Endothelial cell of umbilical vein (primary cell): ENCODE measurements at regions not wholly inside any gene's neighbourhood (a gene's known extent, or its start where the extent isn't known, plus 50 kb on each side); places are given as distances from the start of the nearest gene placed in this dataset.
"Not testable (repeated sequence)": the region's sequence is repeated elsewhere in the genome, so short reads cannot be mapped to it uniquely, and the experiment has no call there.

Experiments used
- BruUV-seq: library from RNA; stranded (reverse); fragments of 400-500 nt; replicated peaks from 2 replicates; lab custom pipeline; 2021; lab: Mats Ljungman, UMichigan
- CTCF ChIA-PET: fragments of 300-600, 350-600 bp; sonication (Branson Sonifier 250); formaldehyde crosslinking; loops from one replicate; lab custom pipeline; 2021; ENCODE audit warnings: antibody characterized with exemption, inconsistent platforms; lab: Charles Lee
- POLR2A ChIA-PET: fragments of 300-600, 350-600 bp; sonication (Branson Sonifier 250); formaldehyde crosslinking; loops from one replicate; lab custom pipeline; 2021; ENCODE audit warnings: antibody characterized with exemption, inconsistent platforms; lab: Charles Lee
- DNase-seq: peaks from one replicate; pipeline ENCODE4 v3.0.0-alpha.2; 2011; ENCODE audit warnings: low read depth, low spot score
- FAIRE-seq: peaks from 2 replicates; lab custom pipeline; 2011; peaks lifted over from hg19 to GRCh38; lab: Jason Lieb, UNC
- H2AFZ ChIP-seq: 2 replicates; pipeline ENCODE4 v1.6.0; 2012; ENCODE audit warnings: low read depth, low read length, control low read depth, inconsistent platforms
- H3K27ac ChIP-seq: 2 replicates; pipeline ENCODE4 v1.5.1; 2011; ENCODE audit warnings: low read depth, mild to moderate bottlenecking, control low read depth, low read length, moderate library complexity; ENCODE audit not compliant: insufficient read depth
- H3K27me3 ChIP-seq, 2 experiments: 2 replicates each; pipeline versions ENCODE4 v1.6.0 to v1.6.1; 2011; ENCODE audit warnings: low read length in 2 of 2, mixed read lengths in 1 of 2; ENCODE audit not compliant: control insufficient read depth in 2 of 2, insufficient read depth in 2 of 2
- H3K36me3 ChIP-seq, 2 experiments: 2 replicates in 1 of 2; 3 replicates in 1 of 2; pipeline ENCODE4 v1.5.1; 2011; ENCODE audit warnings: low read length in 2 of 2, mild to moderate bottlenecking in 1 of 2, moderate library complexity in 1 of 2; ENCODE audit not compliant: control insufficient read depth in 2 of 2, insufficient read depth in 2 of 2; ENCODE audit errors: extremely low read depth in 1 of 2
- H3K4me1 ChIP-seq: 3 replicates; pipeline ENCODE4 v1.5.1; 2011; ENCODE audit warnings: mild to moderate bottlenecking, low read length; ENCODE audit not compliant: control insufficient read depth, insufficient read depth; ENCODE audit errors: extremely low read depth
- H3K4me2 ChIP-seq: 2 replicates; pipeline ENCODE4 v1.6.1; 2011; ENCODE audit warnings: low read length, control low read depth, mixed read lengths; ENCODE audit not compliant: insufficient read depth
- H3K4me3 ChIP-seq, 3 experiments: fragments of 200-600 bp in 1 of 3; sonication (generic), shearing (Covaris generic) in 1 of 3; replicated peaks in 1 of 3; 2 replicates each; pipeline ENCODE4 v1.5.1; 2011 to 2016; ENCODE audit warnings: control low read depth in 3 of 3, low read length in 3 of 3, mild to moderate bottlenecking in 2 of 3, inconsistent platforms in 1 of 3, low read depth in 1 of 3, moderate library complexity in 1 of 3; ENCODE audit not compliant: insufficient read depth in 1 of 3
- H3K79me2 ChIP-seq: 2 replicates; pipeline ENCODE4 v1.6.0; 2012; ENCODE audit warnings: low read length, inconsistent platforms; ENCODE audit not compliant: control insufficient read depth, insufficient read depth
- H3K9ac ChIP-seq: replicated peaks from 2 replicates; pipeline ENCODE3; 2011; ENCODE audit warnings: low read length, control low read depth; ENCODE audit not compliant: insufficient read depth; ENCODE audit errors: extremely low read depth
- H3K9me1 ChIP-seq: replicated peaks from 3 replicates; pipeline ENCODE4 v1.6.0; 2011; ENCODE audit warnings: mild to moderate bottlenecking, low read length; ENCODE audit not compliant: control insufficient read depth, insufficient read depth; ENCODE audit errors: extremely low read depth
- H3K9me3 ChIP-seq: replicated peaks from 2 replicates; pipeline ENCODE4 v1.5.1; 2012; ENCODE audit warnings: low read length, inconsistent platforms; ENCODE audit not compliant: control insufficient read depth, insufficient read depth
- H4K20me1 ChIP-seq: replicated peaks from 2 replicates; pipeline ENCODE3; 2011; ENCODE audit warnings: mild to moderate bottlenecking, low read length; ENCODE audit not compliant: control insufficient read depth, insufficient read depth; ENCODE audit errors: extremely low read depth
- CTCF ChIP-seq, 2 donors: IDR thresholded peaks; 1 replicate in 1 of 2; 2 replicates in 1 of 2; pipeline ENCODE4 v1.5.1; 2011; ENCODE audit warnings: low read length in 2 of 2, mild to moderate bottlenecking in 2 of 2, moderate library complexity in 2 of 2, control low read depth in 1 of 2, inconsistent platforms in 1 of 2, low read depth in 1 of 2; ENCODE audit not compliant: insufficient read depth in 1 of 2; ENCODE audit errors: extremely low read depth in 1 of 2
- EZH2 ChIP-seq: IDR thresholded peaks from 2 replicates; pipeline ENCODE4 v1.6.1; 2012; ENCODE audit warnings: borderline replicate concordance, low read depth, mild to moderate bottlenecking, moderate library complexity, low read length, inconsistent platforms; ENCODE audit not compliant: severe bottlenecking
- FOS ChIP-seq: IDR thresholded peaks from 2 replicates; pipeline ENCODE4 v1.6.1; 2011; ENCODE audit warnings: mild to moderate bottlenecking, low read length, moderate library complexity, borderline replicate concordance; ENCODE audit not compliant: insufficient read depth
- GATA2 ChIP-seq: IDR thresholded peaks from 2 replicates; pipeline ENCODE4 v1.7.0; 2011; ENCODE audit warnings: low read depth, mild to moderate bottlenecking, moderate library complexity, mixed read lengths, low read length; ENCODE audit not compliant: insufficient read length, insufficient read depth
- JUN ChIP-seq: IDR thresholded peaks from 2 replicates; pipeline ENCODE4 v1.6.1; 2011; ENCODE audit warnings: borderline replicate concordance, low read depth; ENCODE audit not compliant: insufficient read length, insufficient read depth
- MYC ChIP-seq: IDR thresholded peaks from one replicate; pipeline ENCODE4 v1.6.1; 2011; ENCODE audit warnings: mild to moderate bottlenecking, low read depth, low read length
- POLR2A ChIP-seq: IDR thresholded peaks from 2 replicates; pipeline ENCODE4 v1.6.1; 2012; ENCODE audit warnings: low read depth, mild to moderate bottlenecking, control low read depth, low read length
- POLR2AphosphoS5 ChIP-seq: IDR thresholded peaks from 2 replicates; pipeline ENCODE4 v1.6.1; 2012; ENCODE audit warnings: low read depth, mild to moderate bottlenecking, control low read depth, low read length, moderate library complexity; ENCODE audit not compliant: insufficient read depth
- dilution Hi-C: fragments of 300-500 bp; cut with MboI; formaldehyde crosslinking; loops from one replicate; pipeline ENCODE4 v1.15.0; 2019; ENCODE audit warnings: low sequenced_read_pairs; ENCODE audit not compliant: extremely low pct_ligation_motif_present
- intact Hi-C: fragments of 100-400 bp; cut with micrococcal nuclease; formaldehyde crosslinking; loops from one replicate; pipeline ENCODE4 v1.10.0; 2022
- TF ChIP-seq, protein P1 (sequence below): IDR thresholded peaks from 2 replicates; pipeline ENCODE4 v1.6.1; 2011; ENCODE audit not compliant: insufficient read depth, insufficient read length

GRCh38 chr3:95738045-95738444, 1076.3 kb upstream of the EPHA6 start:
- Histone ChIP-seq H3K9me3 (no peaks in the 10 kb centered on the region), H3K4me3 (no peak overlapping the region), H3K36me3 (no peaks in the 10 kb centered on the region), H3K79me2 (no peaks in the 10 kb centered on the region), H2AFZ (no peak overlapping the region), H4K20me1 (no peaks in the 10 kb centered on the region), H3K27ac (no peak overlapping the region), H3K4me1 (no peaks in the 10 kb centered on the region), H3K9me1 (no peaks in the 10 kb centered on the region), H3K4me2 (no peak overlapping the region), H3K27me3 (no peaks in the 10 kb centered on the region), H3K9ac (no peak overlapping the region)
- no peak for TF ChIP-seq CTCF (IDR thresholded peaks at IDR 0.05; ENCODE audit: extremely low read depth in 1 of 2, insufficient read depth in 1 of 2, low read depth in 1 of 2, low read length in 2 of 2)
- TF ChIP-seq JUN, result no peak
- no peak for TF ChIP-seq MYC
- TF ChIP-seq, protein P1, sequence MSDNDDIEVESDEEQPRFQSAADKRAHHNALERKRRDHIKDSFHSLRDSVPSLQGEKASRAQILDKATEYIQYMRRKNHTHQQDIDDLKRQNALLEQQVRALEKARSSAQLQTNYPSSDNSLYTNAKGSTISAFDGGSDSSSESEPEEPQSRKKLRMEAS, result no peak
- no peak for TF ChIP-seq FOS
- TF ChIP-seq EZH2, result no peak
- TF ChIP-seq GATA2, result no peak
- no peak for TF ChIP-seq POLR2AphosphoS5
- no peak for TF ChIP-seq POLR2A
- intact Hi-C loops (no loop called here), dilution Hi-C loops (no loop called here)
- CTCF ChIA-PET, result no interaction called here
- POLR2A ChIA-PET, result no interaction called here
- BruUV-seq, result no TSS peak
- DNase-seq, result no peak
- FAIRE-seq, result no peak

DNA sequence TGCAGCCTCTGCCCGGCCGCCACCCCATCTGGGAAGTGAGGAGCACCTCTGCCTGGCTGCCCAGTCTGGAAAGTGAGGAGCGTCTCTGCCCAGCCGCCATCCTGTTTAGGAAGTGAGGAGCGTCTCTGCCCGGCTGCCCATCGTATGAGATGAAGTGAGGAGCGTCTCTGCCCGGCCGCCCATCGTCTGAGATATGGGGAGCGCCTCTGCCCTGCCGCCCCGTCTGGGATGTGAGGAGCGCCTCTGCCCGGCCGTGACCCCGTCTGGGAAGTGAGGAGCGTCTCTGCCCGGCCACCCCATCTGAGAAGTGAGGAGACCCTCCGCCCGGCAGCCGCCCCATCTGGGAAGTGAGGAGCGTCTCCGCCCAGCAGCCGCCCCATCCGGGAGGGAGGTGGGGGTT, 1069.5 kb upstream of the EPHA6 start:
- intact Hi-C loops, H3K36me3 ChIP-seq: not testable (repeated sequence)

More for the DNA sequence above, 1069.5 kb upstream of the EPHA6 start:
- H2AFZ ChIP-seq, H3K9ac ChIP-seq, H3K9me1 ChIP-seq, H3K27me3 ChIP-seq, H3K9me3 ChIP-seq, H3K4me3 ChIP-seq, H4K20me1 ChIP-seq, H3K4me2 ChIP-seq, DNase-seq, H3K4me1 ChIP-seq, POLR2A ChIA-PET, H3K27ac ChIP-seq, CTCF ChIA-PET, FAIRE-seq, H3K79me2 ChIP-seq, dilution Hi-C loops, BruUV-seq: not testable (repeated sequence)
